ENCODE measurements at regions not wholly inside any gene's neighbourhood (a gene's known extent, or its start where the extent isn't known, plus 50 kb on each side); places are given as distances from the start of the nearest gene placed in this dataset.

DNA sequence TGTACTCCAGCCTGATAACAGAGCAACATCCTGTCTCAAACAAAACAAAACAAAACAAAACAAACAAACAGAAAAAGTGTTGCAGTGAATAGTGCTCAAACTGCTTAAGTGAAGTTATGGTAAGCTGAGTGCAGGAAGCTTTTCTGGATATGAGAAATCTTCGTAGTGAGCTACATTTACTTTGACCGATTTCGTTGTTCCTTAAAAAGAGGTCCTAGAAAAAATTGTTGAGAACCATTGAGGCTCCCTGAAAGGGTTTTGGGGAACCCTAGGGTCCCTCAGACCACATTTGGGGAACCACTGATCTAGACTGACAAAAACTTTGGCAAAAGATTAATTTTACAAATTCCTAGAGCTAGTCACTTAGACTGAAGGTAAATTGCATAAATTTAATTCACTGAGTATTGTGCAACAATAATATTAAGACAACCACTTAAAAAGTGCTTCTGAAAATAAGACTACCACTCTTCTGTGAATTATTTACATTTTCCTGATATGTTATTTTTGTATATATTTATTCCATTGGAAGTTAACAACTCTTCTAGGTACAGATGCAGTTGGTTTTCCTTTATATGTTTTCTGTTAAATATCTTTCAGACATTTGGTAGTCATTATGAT lies 149.6 kb downstream of the FHIP1A start:
- no peaks in the 10 kb centered on the region for H3K9me3 ChIP-seq (ENCODE audit: control insufficient read depth, insufficient read depth, low read depth, low read length)
- H3K4me3 ChIP-seq (ENCODE audit: low read depth in 2 of 2, low read length in 2 of 2) = no peak overlapping the region
- TF ChIP-seq SIN3A (IDR thresholded peaks at IDR 0.05; ENCODE audit: borderline replicate concordance, insufficient read depth, low read depth, low read length) = no peak
- no peak for TF ChIP-seq POLR2AphosphoS5 (IDR thresholded peaks at IDR 0.05; ENCODE audit: low read depth, low read length)
- no peak for TF ChIP-seq TCF7L2 (IDR thresholded peaks at IDR 0.05; ENCODE audit: low read depth, low read length)
- TF ChIP-seq, protein P1, sequence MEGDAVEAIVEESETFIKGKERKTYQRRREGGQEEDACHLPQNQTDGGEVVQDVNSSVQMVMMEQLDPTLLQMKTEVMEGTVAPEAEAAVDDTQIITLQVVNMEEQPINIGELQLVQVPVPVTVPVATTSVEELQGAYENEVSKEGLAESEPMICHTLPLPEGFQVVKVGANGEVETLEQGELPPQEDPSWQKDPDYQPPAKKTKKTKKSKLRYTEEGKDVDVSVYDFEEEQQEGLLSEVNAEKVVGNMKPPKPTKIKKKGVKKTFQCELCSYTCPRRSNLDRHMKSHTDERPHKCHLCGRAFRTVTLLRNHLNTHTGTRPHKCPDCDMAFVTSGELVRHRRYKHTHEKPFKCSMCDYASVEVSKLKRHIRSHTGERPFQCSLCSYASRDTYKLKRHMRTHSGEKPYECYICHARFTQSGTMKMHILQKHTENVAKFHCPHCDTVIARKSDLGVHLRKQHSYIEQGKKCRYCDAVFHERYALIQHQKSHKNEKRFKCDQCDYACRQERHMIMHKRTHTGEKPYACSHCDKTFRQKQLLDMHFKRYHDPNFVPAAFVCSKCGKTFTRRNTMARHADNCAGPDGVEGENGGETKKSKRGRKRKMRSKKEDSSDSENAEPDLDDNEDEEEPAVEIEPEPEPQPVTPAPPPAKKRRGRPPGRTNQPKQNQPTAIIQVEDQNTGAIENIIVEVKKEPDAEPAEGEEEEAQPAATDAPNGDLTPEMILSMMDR (IDR thresholded peaks at IDR 0.05) = no peak
- TF ChIP-seq, protein P2, sequence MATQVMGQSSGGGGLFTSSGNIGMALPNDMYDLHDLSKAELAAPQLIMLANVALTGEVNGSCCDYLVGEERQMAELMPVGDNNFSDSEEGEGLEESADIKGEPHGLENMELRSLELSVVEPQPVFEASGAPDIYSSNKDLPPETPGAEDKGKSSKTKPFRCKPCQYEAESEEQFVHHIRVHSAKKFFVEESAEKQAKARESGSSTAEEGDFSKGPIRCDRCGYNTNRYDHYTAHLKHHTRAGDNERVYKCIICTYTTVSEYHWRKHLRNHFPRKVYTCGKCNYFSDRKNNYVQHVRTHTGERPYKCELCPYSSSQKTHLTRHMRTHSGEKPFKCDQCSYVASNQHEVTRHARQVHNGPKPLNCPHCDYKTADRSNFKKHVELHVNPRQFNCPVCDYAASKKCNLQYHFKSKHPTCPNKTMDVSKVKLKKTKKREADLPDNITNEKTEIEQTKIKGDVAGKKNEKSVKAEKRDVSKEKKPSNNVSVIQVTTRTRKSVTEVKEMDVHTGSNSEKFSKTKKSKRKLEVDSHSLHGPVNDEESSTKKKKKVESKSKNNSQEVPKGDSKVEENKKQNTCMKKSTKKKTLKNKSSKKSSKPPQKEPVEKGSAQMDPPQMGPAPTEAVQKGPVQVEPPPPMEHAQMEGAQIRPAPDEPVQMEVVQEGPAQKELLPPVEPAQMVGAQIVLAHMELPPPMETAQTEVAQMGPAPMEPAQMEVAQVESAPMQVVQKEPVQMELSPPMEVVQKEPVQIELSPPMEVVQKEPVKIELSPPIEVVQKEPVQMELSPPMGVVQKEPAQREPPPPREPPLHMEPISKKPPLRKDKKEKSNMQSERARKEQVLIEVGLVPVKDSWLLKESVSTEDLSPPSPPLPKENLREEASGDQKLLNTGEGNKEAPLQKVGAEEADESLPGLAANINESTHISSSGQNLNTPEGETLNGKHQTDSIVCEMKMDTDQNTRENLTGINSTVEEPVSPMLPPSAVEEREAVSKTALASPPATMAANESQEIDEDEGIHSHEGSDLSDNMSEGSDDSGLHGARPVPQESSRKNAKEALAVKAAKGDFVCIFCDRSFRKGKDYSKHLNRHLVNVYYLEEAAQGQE (IDR thresholded peaks at IDR 0.05; ENCODE audit: insufficient read depth in 1 of 2, low read depth in 2 of 2, low read length in 1 of 2) = no peak
- H3K27me3 ChIP-seq (ENCODE audit: control insufficient read depth, insufficient read depth, low read length) = no peaks in the 10 kb centered on the region
- ChIA-PET CTCF (no interaction called here), POLR2A (no interaction called here)
- no peak for ATAC-seq
- H3K4me1 ChIP-seq (ENCODE audit: control insufficient read depth, insufficient read depth, low read length) = no peaks in the 10 kb centered on the region
- intact Hi-C loops (cut with micrococcal nuclease; ENCODE audit: unreplicated experiment) = no loop called here
- no peak for DNase-seq (ENCODE audit: low read depth, low spot score)
- BruUV-seq (replicated peaks) = no TSS peak
- no peak overlapping the region for H3K27ac ChIP-seq (ENCODE audit: low read length)
- H3K36me3 ChIP-seq (ENCODE audit: control insufficient read depth, insufficient read depth, low read length) = no peaks in the 10 kb centered on the region
- in situ Hi-C loops (cut with HindIII; ENCODE audit: low pct_unique_long_range_greater_than_20kb, low sequenced_read_pairs) = no loop called here

DNA sequence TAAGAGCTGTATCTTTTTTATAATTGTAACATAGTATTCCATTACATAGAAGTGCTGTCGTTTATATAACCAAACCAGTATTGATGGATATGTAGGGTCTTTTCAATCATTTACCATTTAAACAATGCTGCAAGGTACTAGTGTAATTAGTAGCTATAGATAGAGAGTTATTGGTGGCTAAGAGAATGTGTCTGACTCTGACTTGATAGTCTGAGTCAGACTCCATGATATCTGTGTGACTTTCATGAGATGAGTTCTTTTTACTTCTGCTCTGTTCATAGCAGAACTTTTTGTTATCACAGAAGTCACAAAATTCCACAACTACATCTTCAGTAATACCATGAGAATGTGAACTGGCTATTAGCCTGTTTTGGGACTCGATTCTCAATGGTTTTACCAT lies 150.6 kb downstream of the FHIP1A start:
- intact Hi-C loops (cut with micrococcal nuclease; ENCODE audit: unreplicated experiment) = no loop called here
- H3K4me3 ChIP-seq (ENCODE audit: low read depth in 2 of 2, low read length in 2 of 2) = no peak overlapping the region
- in situ Hi-C loops (cut with HindIII; ENCODE audit: low pct_unique_long_range_greater_than_20kb, low sequenced_read_pairs) = no loop called here
- ChIA-PET POLR2A (interaction anchor here (0.7 kb wide), 2 partner anchors 9 to 15 kb away, joined by 5 to 6 read pairs; no protein-coding TSS in a partner anchor), CTCF (no interaction called here)
- no peak for TF ChIP-seq SIN3A (IDR thresholded peaks at IDR 0.05; ENCODE audit: borderline replicate concordance, insufficient read depth, low read depth, low read length)
- TF ChIP-seq POLR2AphosphoS5 (IDR thresholded peaks at IDR 0.05; ENCODE audit: low read depth, low read length) = no peak
- TF ChIP-seq, protein P2 (IDR thresholded peaks at IDR 0.05; ENCODE audit: insufficient read depth in 1 of 2, low read depth in 2 of 2, low read length in 1 of 2) = no peak
- TF ChIP-seq, protein P1 (IDR thresholded peaks at IDR 0.05) = no peak
- TF ChIP-seq TCF7L2 (IDR thresholded peaks at IDR 0.05; ENCODE audit: low read depth, low read length) = no peak
- no peaks in the 10 kb centered on the region for H3K36me3 ChIP-seq (ENCODE audit: control insufficient read depth, insufficient read depth, low read length)
- no peaks in the 10 kb centered on the region for H3K9me3 ChIP-seq (ENCODE audit: control insufficient read depth, insufficient read depth, low read depth, low read length)
- no TSS peak for BruUV-seq (replicated peaks)
- H3K27me3 ChIP-seq (ENCODE audit: control insufficient read depth, insufficient read depth, low read length) = no peaks in the 10 kb centered on the region
- ATAC-seq = no peak
- H3K27ac ChIP-seq (ENCODE audit: low read length) = no peak overlapping the region
- H3K4me1 ChIP-seq (ENCODE audit: control insufficient read depth, insufficient read depth, low read length) = no peaks in the 10 kb centered on the region
- no peak for DNase-seq (ENCODE audit: low read depth, low spot score)
